ENCODE measurements at regions not wholly inside any gene's neighbourhood (a gene's known extent, or its start where the extent isn't known, plus 50 kb on each side); places are given as distances from the start of the nearest gene placed in this dataset.

GRCh38 chr9:79913867-79914266, 342.1 kb downstream of the TLE4 start:
- intact Hi-C loops (cut with micrococcal nuclease) (no loop called here), dilution Hi-C loops (cut with MboI; ENCODE audit: extremely low pct_ligation_motif_present, low sequenced_read_pairs) (no loop called here)
- BruUV-seq (replicated peaks), result no TSS peak

More at GRCh38 chr9:79913867-79914266, 342.1 kb downstream of the TLE4 start:
- ChIA-PET CTCF (no interaction called here), POLR2A (no interaction called here)
- Histone ChIP-seq H3K9ac (replicated peaks; ENCODE audit: extremely low read depth, insufficient read depth, low read length) (no peak overlapping the region), H3K79me2 (ENCODE audit: control insufficient read depth, insufficient read depth, low read length) (no peaks in the 10 kb centered on the region), H3K4me2 (ENCODE audit: insufficient read depth, low read length) (no peak overlapping the region), H3K27ac (ENCODE audit: insufficient read depth, low read depth, low read length) (no peak overlapping the region), H3K36me3 (ENCODE audit: control insufficient read depth in 2 of 2, extremely low read depth in 1 of 2, insufficient read depth in 2 of 2, low read length in 2 of 2) (no peaks in the 10 kb centered on the region), H3K4me1 (ENCODE audit: control insufficient read depth, extremely low read depth, insufficient read depth, low read length) (no peaks in the 10 kb centered on the region), H4K20me1 (replicated peaks; ENCODE audit: control insufficient read depth, extremely low read depth, insufficient read depth, low read length) (no peaks in the 10 kb centered on the region), H3K27me3 (ENCODE audit: control insufficient read depth in 2 of 2, insufficient read depth in 2 of 2, low read length in 2 of 2) (no peaks in the 10 kb centered on the region), H3K9me1 (replicated peaks; ENCODE audit: control insufficient read depth, extremely low read depth, insufficient read depth, low read length) (no peaks in the 10 kb centered on the region), H3K4me3 (replicated peaks in 1 of 3; ENCODE audit: insufficient read depth in 1 of 3, low read depth in 1 of 3, low read length in 3 of 3) (no peak overlapping the region), H2AFZ (ENCODE audit: low read depth, low read length) (no peak overlapping the region), H3K9me3 (replicated peaks; ENCODE audit: control insufficient read depth, insufficient read depth, low read length) (no peaks in the 10 kb centered on the region)
- FAIRE-seq (no peak), DNase-seq (ENCODE audit: low read depth, low spot score) (no peak)
- TF ChIP-seq POLR2A (IDR thresholded peaks at IDR 0.05; ENCODE audit: low read depth, low read length), result no peak
- no peak for TF ChIP-seq FOS (IDR thresholded peaks at IDR 0.05; ENCODE audit: borderline replicate concordance, insufficient read depth, low read length)
- TF ChIP-seq MAX (IDR thresholded peaks at IDR 0.05; ENCODE audit: insufficient read depth, insufficient read length), result no peak
- no peak for TF ChIP-seq JUN (IDR thresholded peaks at IDR 0.05; ENCODE audit: borderline replicate concordance, insufficient read depth, insufficient read length, low read depth)
- no peak for TF ChIP-seq EZH2 (IDR thresholded peaks at IDR 0.05; ENCODE audit: borderline replicate concordance, low read depth, low read length, severe bottlenecking)
- no peak for TF ChIP-seq CTCF (IDR thresholded peaks at IDR 0.05; ENCODE audit: extremely low read depth in 1 of 2, insufficient read depth in 1 of 2, low read depth in 1 of 2, low read length in 2 of 2)
- TF ChIP-seq POLR2AphosphoS5 (IDR thresholded peaks at IDR 0.05; ENCODE audit: insufficient read depth, low read depth, low read length), result no peak
- TF ChIP-seq GATA2 (IDR thresholded peaks at IDR 0.05; ENCODE audit: insufficient read depth, insufficient read length, low read depth, low read length), result no peak
- TF ChIP-seq MYC (IDR thresholded peaks at IDR 0.05; ENCODE audit: low read depth, low read length), result no peak
